AG09309 (cell line): ENCODE measurements at regions not wholly inside any gene's neighbourhood (a gene's known extent, or its start where the extent isn't known, plus 50 kb on each side); places are given as distances from the start of the nearest gene placed in this dataset.

Experiments used
- DNase-seq: peaks from one replicate; pipeline ENCODE4 v3.0.0-alpha.2; 2010; ENCODE audit warnings: low read depth
- H3K4me3 ChIP-seq: 2 replicates; pipeline ENCODE4 v1.5.1; 2011; ENCODE audit warnings: mild to moderate bottlenecking, low read depth, low read length, moderate library complexity; ENCODE audit not compliant: control insufficient read depth
- TF ChIP-seq, protein P1 (sequence below): IDR thresholded peaks from 2 replicates; pipeline ENCODE4 v1.5.1; 2011; ENCODE audit warnings: mild to moderate bottlenecking, low read depth, low read length, inconsistent platforms; ENCODE audit not compliant: insufficient read depth, control insufficient read depth; ENCODE audit errors: missing control alignments

- TF ChIP-seq, protein P1, sequence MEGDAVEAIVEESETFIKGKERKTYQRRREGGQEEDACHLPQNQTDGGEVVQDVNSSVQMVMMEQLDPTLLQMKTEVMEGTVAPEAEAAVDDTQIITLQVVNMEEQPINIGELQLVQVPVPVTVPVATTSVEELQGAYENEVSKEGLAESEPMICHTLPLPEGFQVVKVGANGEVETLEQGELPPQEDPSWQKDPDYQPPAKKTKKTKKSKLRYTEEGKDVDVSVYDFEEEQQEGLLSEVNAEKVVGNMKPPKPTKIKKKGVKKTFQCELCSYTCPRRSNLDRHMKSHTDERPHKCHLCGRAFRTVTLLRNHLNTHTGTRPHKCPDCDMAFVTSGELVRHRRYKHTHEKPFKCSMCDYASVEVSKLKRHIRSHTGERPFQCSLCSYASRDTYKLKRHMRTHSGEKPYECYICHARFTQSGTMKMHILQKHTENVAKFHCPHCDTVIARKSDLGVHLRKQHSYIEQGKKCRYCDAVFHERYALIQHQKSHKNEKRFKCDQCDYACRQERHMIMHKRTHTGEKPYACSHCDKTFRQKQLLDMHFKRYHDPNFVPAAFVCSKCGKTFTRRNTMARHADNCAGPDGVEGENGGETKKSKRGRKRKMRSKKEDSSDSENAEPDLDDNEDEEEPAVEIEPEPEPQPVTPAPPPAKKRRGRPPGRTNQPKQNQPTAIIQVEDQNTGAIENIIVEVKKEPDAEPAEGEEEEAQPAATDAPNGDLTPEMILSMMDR = no peak
- DNase-seq = no peak
- H3K4me3 ChIP-seq = no peak overlapping the region
Measured at GRCh38 chr10:10967029-10967428, 50.6 kb upstream of the CELF2 start.

DNA sequence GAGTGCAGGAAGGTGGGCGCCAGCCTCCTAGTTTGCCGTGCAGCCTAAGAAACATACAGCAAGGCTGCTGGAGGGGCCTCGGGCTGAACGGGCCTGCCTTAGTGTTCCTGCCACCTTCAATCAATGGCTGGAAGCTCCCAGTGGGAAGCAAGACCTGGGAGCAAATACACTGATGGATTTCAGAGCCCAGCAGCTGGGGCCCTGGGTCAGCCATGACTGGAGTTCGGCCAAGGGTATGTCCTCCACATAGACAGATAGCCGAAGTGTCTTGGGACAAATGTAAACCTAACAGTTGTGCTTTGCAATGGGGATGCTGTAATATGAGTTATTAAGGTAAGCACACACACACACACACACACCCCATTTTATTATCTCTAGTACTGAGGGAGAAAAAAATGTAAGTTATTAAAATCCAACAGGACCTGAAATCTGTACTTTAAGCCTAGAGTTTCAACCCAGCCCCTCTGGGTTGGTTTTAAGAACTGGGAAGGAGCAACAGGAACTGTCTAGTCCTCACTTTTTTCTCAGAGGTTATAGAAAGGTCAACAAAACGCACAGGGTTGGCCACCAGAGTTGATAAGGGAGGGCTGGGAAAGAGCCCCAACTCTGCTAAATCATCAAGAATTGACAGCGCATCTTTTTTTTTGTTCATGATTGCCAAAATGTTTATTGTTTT lies 50.0 kb upstream of the CELF2 start:
- TF ChIP-seq, protein P1 = no peak
- no peak overlapping the region for H3K4me3 ChIP-seq
- DNase-seq = no peak
